Activated CD8-positive, alpha-beta memory T cell treated with anti-CD3 and anti-CD28 coated beads for 1 hour (primary cell): ENCODE measurements at regions not wholly inside any gene's neighbourhood (a gene's known extent, or its start where the extent isn't known, plus 50 kb on each side); places are given as distances from the start of the nearest gene placed in this dataset.

Experiments
- DNase-seq, 2 donors: peaks; one replicate each; pipeline ENCODE4 v3.0.0-alpha.2; 2020; ENCODE audit warnings: low read depth in 1 of 2; ENCODE audit errors: extremely low read depth in 1 of 2

GRCh38 chr6:149147938-149148718, 169.4 kb upstream of the TAB2 start:
- no peak for DNase-seq

GRCh38 chr6:149149653-149150052, 167.9 kb upstream of the TAB2 start:
- no peak for DNase-seq

GRCh38 chr6:149150301-149150700, 167.2 kb upstream of the TAB2 start:
- DNase-seq = no peak

GRCh38 chr6:149150801-149151398, 166.6 kb upstream of the TAB2 start:
- DNase-seq = no peak

GRCh38 chr6:149152521-149152920, 165.0 kb upstream of the TAB2 start:
- DNase-seq = no peak

- DNase-seq = no peak
These were observed 164.4 kb upstream of the TAB2 start for GRCh38 chr6:149153100-149153499.

GRCh38 chr6:149153693-149154092, 163.8 kb upstream of the TAB2 start:
- no peak for DNase-seq

GRCh38 chr6:149154261-149154821, 163.2 kb upstream of the TAB2 start:
- DNase-seq = no peak

- no peak for DNase-seq
These were observed 160.4 kb upstream of the TAB2 start for GRCh38 chr6:149157126-149157525.

GRCh38 chr6:149158076-149158475, 159.4 kb upstream of the TAB2 start:
- no peak for DNase-seq

- no peak for DNase-seq
These were observed 156.6 kb upstream of the TAB2 start for GRCh38 chr6:149160943-149161342.

GRCh38 chr6:149162924-149163323, 154.6 kb upstream of the TAB2 start:
- DNase-seq = no peak

- no peak for DNase-seq
These were observed 153.2 kb upstream of the TAB2 start for GRCh38 chr6:149164199-149164750.

GRCh38 chr6:149166336-149166735, 151.2 kb upstream of the TAB2 start:
- DNase-seq = no peak

GRCh38 chr6:149166747-149167146, 150.8 kb upstream of the TAB2 start:
- no peak for DNase-seq

- DNase-seq = no peak
These were observed 148.5 kb upstream of the TAB2 start for GRCh38 chr6:149168968-149169367.

- DNase-seq = no peak
These were observed 147.6 kb upstream of the TAB2 start for GRCh38 chr6:149169761-149170511.

GRCh38 chr6:149170564-149171452, 146.7 kb upstream of the TAB2 start:
- DNase-seq = no peak

- DNase-seq = no peak
These were observed 144.3 kb upstream of the TAB2 start for GRCh38 chr6:149173222-149173621.

GRCh38 chr6:149174962-149175361, 142.6 kb upstream of the TAB2 start:
- DNase-seq = no peak
